NCI-H774 (cell line): ENCODE measurements at regions not wholly inside any gene's neighbourhood (a gene's known extent, or its start where the extent isn't known, plus 50 kb on each side); places are given as distances from the start of the nearest gene placed in this dataset.

Experiments
- DNase-seq: peaks from one replicate; lab custom pipeline; 2025; lab: John Stamatoyannopoulos, UW

GRCh38 chr11:98862169-98862568 lies 158.6 kb upstream of the CNTN5 start:
- DNase-seq, result no peak

- DNase-seq, result no peak
Measured at GRCh38 chr11:98871690-98872089, 149.1 kb upstream of the CNTN5 start.

GRCh38 chr11:98874050-98874449 lies 146.7 kb upstream of the CNTN5 start:
- no peak for DNase-seq

GRCh38 chr11:98895936-98896335 lies 124.8 kb upstream of the CNTN5 start:
- DNase-seq, result peak; percentile 52

GRCh38 chr11:98940913-98941312 lies 79.8 kb upstream of the CNTN5 start:
- no peak for DNase-seq

- no peak for DNase-seq
Measured at GRCh38 chr11:98944461-98944860, 76.3 kb upstream of the CNTN5 start.

- no peak for DNase-seq
Measured at GRCh38 chr11:98952107-98952506, 68.6 kb upstream of the CNTN5 start.

- no peak for DNase-seq
Measured at GRCh38 chr11:98955551-98955950, 65.2 kb upstream of the CNTN5 start.

- DNase-seq, result no peak
Measured at GRCh38 chr11:98964146-98964545, 56.6 kb upstream of the CNTN5 start.

GRCh38 chr11:98965358-98965757 lies 55.4 kb upstream of the CNTN5 start:
- no peak for DNase-seq

GRCh38 chr11:98965775-98966174 lies 55.0 kb upstream of the CNTN5 start:
- no peak for DNase-seq

GRCh38 chr11:98967005-98967404 lies 53.7 kb upstream of the CNTN5 start:
- no peak for DNase-seq
